ENCODE measurements at regions not wholly inside any gene's neighbourhood (a gene's known extent, or its start where the extent isn't known, plus 50 kb on each side); places are given as distances from the start of the nearest gene placed in this dataset.

DNA sequence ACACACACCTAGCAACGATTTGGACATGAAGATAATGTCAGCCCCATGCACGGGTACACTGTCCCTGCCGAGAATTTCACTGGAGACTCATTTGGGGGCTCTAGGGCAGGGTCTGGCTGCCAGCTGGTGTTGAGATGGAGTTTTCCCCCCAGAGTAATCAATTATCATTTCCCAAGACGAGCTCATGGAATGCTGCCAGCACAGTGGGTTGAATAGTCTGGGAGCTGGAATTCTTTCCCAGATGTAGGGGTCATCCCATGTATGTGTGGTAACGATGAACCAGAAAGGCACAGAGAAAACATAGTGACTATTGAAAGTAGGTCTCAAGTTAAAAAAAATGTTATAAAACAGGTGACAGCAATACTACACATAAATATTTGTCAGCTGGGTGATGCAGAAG is 579.9 kb downstream of the MAFB start:
- no peaks in the 10 kb centered on the region for H4K20me1 ChIP-seq (replicated peaks; ENCODE audit: insufficient read depth)
- H3K4me2 ChIP-seq = no peak overlapping the region
- DNase-seq (ENCODE audit: low spot score) = no peak
- Mint-ChIP-seq H3K27ac (no peak overlapping the region), H3K27me3 (ENCODE audit: insufficient read depth, low read depth, poor library complexity) (peaks cover 2% of the 10 kb centered on the region), H3K4me3 (no peak overlapping the region), H3K4me1 (peaks cover 3% of the 10 kb centered on the region; the same call in 1 of the 3 replicates), H3K36me3 (ENCODE audit: low read depth) (no peaks in the 10 kb centered on the region), H3K9me3 (no peaks in the 10 kb centered on the region)
- TF ChIP-seq CREB1 (CRISPR knock-in tag; IDR thresholded peaks at IDR 0.05; ENCODE audit: low read depth) (no peak), NANOG (IDR thresholded peaks at IDR 0.05; ENCODE audit: borderline replicate concordance) (no peak), JUNB (IDR thresholded peaks at IDR 0.05; ENCODE audit: unreplicated experiment) (no peak), ZNF114 (CRISPR knock-in tag; IDR thresholded peaks at IDR 0.05) (no peak), STAT1 (IDR thresholded peaks at IDR 0.05; ENCODE audit: unreplicated experiment) (no peak), ZNF331 (CRISPR knock-in tag; IDR thresholded peaks at IDR 0.05; ENCODE audit: low read depth) (no peak), POLR2AphosphoS5 (IDR thresholded peaks at IDR 0.05; ENCODE audit: low read depth) (no peak), EZH2 (IDR thresholded peaks at IDR 0.05; ENCODE audit: low read depth, unreplicated experiment) (no peak), EZH2phosphoT487 (IDR thresholded peaks at IDR 0.05; ENCODE audit: unreplicated experiment) (no peak)
- TF ChIP-seq, protein P1, sequence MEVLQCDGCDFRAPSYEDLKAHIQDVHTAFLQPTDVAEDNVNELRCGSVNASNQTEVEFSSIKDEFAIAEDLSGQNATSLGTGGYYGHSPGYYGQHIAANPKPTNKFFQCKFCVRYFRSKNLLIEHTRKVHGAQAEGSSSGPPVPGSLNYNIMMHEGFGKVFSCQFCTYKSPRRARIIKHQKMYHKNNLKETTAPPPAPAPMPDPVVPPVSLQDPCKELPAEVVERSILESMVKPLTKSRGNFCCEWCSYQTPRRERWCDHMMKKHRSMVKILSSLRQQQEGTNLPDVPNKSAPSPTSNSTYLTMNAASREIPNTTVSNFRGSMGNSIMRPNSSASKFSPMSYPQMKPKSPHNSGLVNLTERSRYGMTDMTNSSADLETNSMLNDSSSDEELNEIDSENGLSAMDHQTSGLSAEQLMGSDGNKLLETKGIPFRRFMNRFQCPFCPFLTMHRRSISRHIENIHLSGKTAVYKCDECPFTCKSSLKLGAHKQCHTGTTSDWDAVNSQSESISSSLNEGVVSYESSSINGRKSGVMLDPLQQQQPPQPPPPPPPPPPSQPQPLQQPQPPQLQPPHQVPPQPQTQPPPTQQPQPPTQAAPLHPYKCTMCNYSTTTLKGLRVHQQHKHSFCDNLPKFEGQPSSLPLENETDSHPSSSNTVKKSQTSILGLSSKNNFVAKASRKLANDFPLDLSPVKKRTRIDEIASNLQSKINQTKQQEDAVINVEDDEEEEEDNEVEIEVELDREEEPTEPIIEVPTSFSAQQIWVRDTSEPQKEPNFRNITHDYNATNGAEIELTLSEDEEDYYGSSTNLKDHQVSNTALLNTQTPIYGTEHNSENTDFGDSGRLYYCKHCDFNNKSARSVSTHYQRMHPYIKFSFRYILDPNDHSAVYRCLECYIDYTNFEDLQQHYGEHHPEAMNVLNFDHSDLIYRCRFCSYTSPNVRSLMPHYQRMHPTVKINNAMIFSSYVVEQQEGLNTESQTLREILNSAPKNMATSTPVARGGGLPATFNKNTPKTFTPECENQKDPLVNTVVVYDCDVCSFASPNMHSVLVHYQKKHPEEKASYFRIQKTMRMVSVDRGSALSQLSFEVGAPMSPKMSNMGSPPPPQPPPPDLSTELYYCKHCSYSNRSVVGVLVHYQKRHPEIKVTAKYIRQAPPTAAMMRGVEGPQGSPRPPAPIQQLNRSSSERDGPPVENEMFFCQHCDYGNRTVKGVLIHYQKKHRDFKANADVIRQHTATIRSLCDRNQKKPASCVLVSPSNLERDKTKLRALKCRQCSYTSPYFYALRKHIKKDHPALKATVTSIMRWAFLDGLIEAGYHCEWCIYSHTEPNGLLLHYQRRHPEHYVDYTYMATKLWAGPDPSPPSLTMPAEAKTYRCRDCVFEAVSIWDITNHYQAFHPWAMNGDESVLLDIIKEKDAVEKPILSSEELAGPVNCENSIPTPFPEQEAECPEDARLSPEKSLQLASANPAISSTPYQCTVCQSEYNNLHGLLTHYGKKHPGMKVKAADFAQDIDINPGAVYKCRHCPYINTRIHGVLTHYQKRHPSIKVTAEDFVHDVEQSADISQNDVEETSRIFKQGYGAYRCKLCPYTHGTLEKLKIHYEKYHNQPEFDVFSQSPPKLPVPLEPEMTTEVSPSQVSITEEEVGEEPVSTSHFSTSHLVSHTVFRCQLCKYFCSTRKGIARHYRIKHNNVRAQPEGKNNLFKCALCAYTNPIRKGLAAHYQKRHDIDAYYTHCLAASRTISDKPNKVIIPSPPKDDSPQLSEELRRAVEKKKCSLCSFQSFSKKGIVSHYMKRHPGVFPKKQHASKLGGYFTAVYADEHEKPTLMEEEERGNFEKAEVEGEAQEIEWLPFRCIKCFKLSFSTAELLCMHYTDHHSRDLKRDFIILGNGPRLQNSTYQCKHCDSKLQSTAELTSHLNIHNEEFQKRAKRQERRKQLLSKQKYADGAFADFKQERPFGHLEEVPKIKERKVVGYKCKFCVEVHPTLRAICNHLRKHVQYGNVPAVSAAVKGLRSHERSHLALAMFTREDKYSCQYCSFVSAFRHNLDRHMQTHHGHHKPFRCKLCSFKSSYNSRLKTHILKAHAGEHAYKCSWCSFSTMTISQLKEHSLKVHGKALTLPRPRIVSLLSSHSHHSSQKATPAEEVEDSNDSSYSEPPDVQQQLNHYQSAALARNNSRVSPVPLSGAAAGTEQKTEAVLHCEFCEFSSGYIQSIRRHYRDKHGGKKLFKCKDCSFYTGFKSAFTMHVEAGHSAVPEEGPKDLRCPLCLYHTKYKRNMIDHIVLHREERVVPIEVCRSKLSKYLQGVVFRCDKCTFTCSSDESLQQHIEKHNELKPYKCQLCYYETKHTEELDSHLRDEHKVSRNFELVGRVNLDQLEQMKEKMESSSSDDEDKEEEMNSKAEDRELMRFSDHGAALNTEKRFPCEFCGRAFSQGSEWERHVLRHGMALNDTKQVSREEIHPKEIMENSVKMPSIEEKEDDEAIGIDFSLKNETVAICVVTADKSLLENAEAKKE (CRISPR knock-in tag; IDR thresholded peaks at IDR 0.05) = no peak
- TF ChIP-seq, protein P2, sequence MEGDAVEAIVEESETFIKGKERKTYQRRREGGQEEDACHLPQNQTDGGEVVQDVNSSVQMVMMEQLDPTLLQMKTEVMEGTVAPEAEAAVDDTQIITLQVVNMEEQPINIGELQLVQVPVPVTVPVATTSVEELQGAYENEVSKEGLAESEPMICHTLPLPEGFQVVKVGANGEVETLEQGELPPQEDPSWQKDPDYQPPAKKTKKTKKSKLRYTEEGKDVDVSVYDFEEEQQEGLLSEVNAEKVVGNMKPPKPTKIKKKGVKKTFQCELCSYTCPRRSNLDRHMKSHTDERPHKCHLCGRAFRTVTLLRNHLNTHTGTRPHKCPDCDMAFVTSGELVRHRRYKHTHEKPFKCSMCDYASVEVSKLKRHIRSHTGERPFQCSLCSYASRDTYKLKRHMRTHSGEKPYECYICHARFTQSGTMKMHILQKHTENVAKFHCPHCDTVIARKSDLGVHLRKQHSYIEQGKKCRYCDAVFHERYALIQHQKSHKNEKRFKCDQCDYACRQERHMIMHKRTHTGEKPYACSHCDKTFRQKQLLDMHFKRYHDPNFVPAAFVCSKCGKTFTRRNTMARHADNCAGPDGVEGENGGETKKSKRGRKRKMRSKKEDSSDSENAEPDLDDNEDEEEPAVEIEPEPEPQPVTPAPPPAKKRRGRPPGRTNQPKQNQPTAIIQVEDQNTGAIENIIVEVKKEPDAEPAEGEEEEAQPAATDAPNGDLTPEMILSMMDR (conservative IDR thresholded peaks at IDR 0.05; ENCODE audit: low read depth in 2 of 2) = no peak
- TF ChIP-seq, protein P3, sequence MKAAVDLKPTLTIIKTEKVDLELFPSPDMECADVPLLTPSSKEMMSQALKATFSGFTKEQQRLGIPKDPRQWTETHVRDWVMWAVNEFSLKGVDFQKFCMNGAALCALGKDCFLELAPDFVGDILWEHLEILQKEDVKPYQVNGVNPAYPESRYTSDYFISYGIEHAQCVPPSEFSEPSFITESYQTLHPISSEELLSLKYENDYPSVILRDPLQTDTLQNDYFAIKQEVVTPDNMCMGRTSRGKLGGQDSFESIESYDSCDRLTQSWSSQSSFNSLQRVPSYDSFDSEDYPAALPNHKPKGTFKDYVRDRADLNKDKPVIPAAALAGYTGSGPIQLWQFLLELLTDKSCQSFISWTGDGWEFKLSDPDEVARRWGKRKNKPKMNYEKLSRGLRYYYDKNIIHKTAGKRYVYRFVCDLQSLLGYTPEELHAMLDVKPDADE (IDR thresholded peaks at IDR 0.05) = no peak
- TF ChIP-seq, protein P4, sequence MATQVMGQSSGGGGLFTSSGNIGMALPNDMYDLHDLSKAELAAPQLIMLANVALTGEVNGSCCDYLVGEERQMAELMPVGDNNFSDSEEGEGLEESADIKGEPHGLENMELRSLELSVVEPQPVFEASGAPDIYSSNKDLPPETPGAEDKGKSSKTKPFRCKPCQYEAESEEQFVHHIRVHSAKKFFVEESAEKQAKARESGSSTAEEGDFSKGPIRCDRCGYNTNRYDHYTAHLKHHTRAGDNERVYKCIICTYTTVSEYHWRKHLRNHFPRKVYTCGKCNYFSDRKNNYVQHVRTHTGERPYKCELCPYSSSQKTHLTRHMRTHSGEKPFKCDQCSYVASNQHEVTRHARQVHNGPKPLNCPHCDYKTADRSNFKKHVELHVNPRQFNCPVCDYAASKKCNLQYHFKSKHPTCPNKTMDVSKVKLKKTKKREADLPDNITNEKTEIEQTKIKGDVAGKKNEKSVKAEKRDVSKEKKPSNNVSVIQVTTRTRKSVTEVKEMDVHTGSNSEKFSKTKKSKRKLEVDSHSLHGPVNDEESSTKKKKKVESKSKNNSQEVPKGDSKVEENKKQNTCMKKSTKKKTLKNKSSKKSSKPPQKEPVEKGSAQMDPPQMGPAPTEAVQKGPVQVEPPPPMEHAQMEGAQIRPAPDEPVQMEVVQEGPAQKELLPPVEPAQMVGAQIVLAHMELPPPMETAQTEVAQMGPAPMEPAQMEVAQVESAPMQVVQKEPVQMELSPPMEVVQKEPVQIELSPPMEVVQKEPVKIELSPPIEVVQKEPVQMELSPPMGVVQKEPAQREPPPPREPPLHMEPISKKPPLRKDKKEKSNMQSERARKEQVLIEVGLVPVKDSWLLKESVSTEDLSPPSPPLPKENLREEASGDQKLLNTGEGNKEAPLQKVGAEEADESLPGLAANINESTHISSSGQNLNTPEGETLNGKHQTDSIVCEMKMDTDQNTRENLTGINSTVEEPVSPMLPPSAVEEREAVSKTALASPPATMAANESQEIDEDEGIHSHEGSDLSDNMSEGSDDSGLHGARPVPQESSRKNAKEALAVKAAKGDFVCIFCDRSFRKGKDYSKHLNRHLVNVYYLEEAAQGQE (IDR thresholded peaks at IDR 0.05; ENCODE audit: unreplicated experiment) = no peak
- no peak overlapping the region for H2AFZ ChIP-seq
- no peak overlapping the region for H3K4me3 ChIP-seq
- no peak overlapping the region for H3K27ac ChIP-seq (ENCODE audit: low read depth)
- peaks cover 11% of the 10 kb centered on the region for H3K9me2 ChIP-seq (ENCODE audit: insufficient read depth)
- no peaks in the 10 kb centered on the region for H3K4me1 ChIP-seq (ENCODE audit: insufficient read depth)
- H3F3A ChIP-seq (replicated peaks; ENCODE audit: low read depth) = no peaks in the 10 kb centered on the region
- no peaks in the 10 kb centered on the region for H3K27me3 ChIP-seq (ENCODE audit: insufficient read depth)
- ATAC-seq = no peak
- no peaks in the 10 kb centered on the region for H3K79me2 ChIP-seq (replicated peaks; ENCODE audit: insufficient read depth)
- no peaks in the 10 kb centered on the region for H3K36me3 ChIP-seq (ENCODE audit: insufficient read depth)
